ENCODE measurements at regions not wholly inside any gene's neighbourhood (a gene's known extent, or its start where the extent isn't known, plus 50 kb on each side); places are given as distances from the start of the nearest gene placed in this dataset.

- intact Hi-C loops (cut with DNase I), result no loop called here
- TF ChIP-seq POLR2AphosphoS5 (IDR thresholded peaks at IDR 0.05) (no peak), CTCF (IDR thresholded peaks at IDR 0.05) (no peak), POLR2A (IDR thresholded peaks at IDR 0.05; ENCODE audit: low read depth) (no peak), EP300 (IDR thresholded peaks at IDR 0.05) (no peak)
- 79% methylated on average over 1 of the region's 1 CpG for WGBS
- no peaks in the 10 kb centered on the region for H3K27me3 ChIP-seq
- H3K27ac ChIP-seq (replicated peaks in 1 of 4), result no peak overlapping the region
- no peak for DNase-seq (ENCODE audit: extremely low spot score)
- H3K4me1 ChIP-seq, result no peaks in the 10 kb centered on the region
- H3K36me3 ChIP-seq, result no peaks in the 10 kb centered on the region
- no peak overlapping the region for H3K4me3 ChIP-seq
- H3K9me3 ChIP-seq, result no peaks in the 10 kb centered on the region
Measured at GRCh38 chr3:96059301-96059700, 755.1 kb upstream of the EPHA6 start.

GRCh38 chr3:96069065-96069464, 745.3 kb upstream of the EPHA6 start:
- WGBS, result 100% methylated on average over 1 of the region's 1 CpG
- TF ChIP-seq POLR2AphosphoS5 (IDR thresholded peaks at IDR 0.05) (no peak), POLR2A (IDR thresholded peaks at IDR 0.05; ENCODE audit: low read depth) (no peak), EP300 (IDR thresholded peaks at IDR 0.05) (no peak), CTCF (IDR thresholded peaks at IDR 0.05) (no peak)
- intact Hi-C loops (cut with DNase I), result no loop called here
- H3K27me3 ChIP-seq, result no peaks in the 10 kb centered on the region
- no peaks in the 10 kb centered on the region for H3K36me3 ChIP-seq
- H3K4me1 ChIP-seq, result no peaks in the 10 kb centered on the region
- H3K4me3 ChIP-seq, result no peak overlapping the region
- H3K9me3 ChIP-seq, result peaks cover 0 to 8% (median 0%) of the 10 kb centered on the region in 4 donors
- no peak overlapping the region for H3K27ac ChIP-seq (replicated peaks in 1 of 4)
- no peak for DNase-seq (ENCODE audit: extremely low spot score)

GRCh38 chr3:96070678-96071077, 743.7 kb upstream of the EPHA6 start:
- DNase-seq (ENCODE audit: extremely low spot score), result no peak
- intact Hi-C loops (cut with DNase I), result no loop called here
- Histone ChIP-seq H3K27ac (replicated peaks in 1 of 4) (no peak overlapping the region), H3K4me1 (no peaks in the 10 kb centered on the region), H3K4me3 (no peak overlapping the region), H3K27me3 (no peaks in the 10 kb centered on the region), H3K36me3 (no peaks in the 10 kb centered on the region), H3K9me3 (peaks cover 0 to 8% (median 0%) of the 10 kb centered on the region in 4 donors)
- TF ChIP-seq EP300 (IDR thresholded peaks at IDR 0.05) (no peak), POLR2AphosphoS5 (IDR thresholded peaks at IDR 0.05) (no peak), CTCF (IDR thresholded peaks at IDR 0.05) (no peak), POLR2A (IDR thresholded peaks at IDR 0.05; ENCODE audit: low read depth) (no peak)

- TF ChIP-seq POLR2AphosphoS5 (IDR thresholded peaks at IDR 0.05), result no peak
- no peak for TF ChIP-seq EP300 (IDR thresholded peaks at IDR 0.05)
- TF ChIP-seq POLR2A (IDR thresholded peaks at IDR 0.05; ENCODE audit: low read depth), result no peak
- TF ChIP-seq CTCF (IDR thresholded peaks at IDR 0.05), result no peak
- WGBS, result 87% methylated on average over 5 of the region's 5 CpGs
- Histone ChIP-seq H3K27ac (replicated peaks in 1 of 4) (no peak overlapping the region), H3K4me3 (no peak overlapping the region), H3K4me1 (no peaks in the 10 kb centered on the region), H3K27me3 (no peaks in the 10 kb centered on the region), H3K9me3 (peaks cover 0 to 8% (median 0%) of the 10 kb centered on the region in 4 donors), H3K36me3 (no peaks in the 10 kb centered on the region)
- intact Hi-C loops (cut with DNase I), result no loop called here
- DNase-seq (ENCODE audit: extremely low spot score), result no peak
Measured at GRCh38 chr3:96071097-96071496, 743.3 kb upstream of the EPHA6 start.

- no peaks in the 10 kb centered on the region for H3K27me3 ChIP-seq
- intact Hi-C loops (cut with DNase I), result no loop called here
Measured at GRCh38 chr3:96072226-96072625, 742.2 kb upstream of the EPHA6 start.

More at GRCh38 chr3:96072226-96072625, 742.2 kb upstream of the EPHA6 start:
- TF ChIP-seq CTCF (IDR thresholded peaks at IDR 0.05) (no peak), EP300 (IDR thresholded peaks at IDR 0.05) (no peak), POLR2A (IDR thresholded peaks at IDR 0.05; ENCODE audit: low read depth) (no peak), POLR2AphosphoS5 (IDR thresholded peaks at IDR 0.05) (no peak)
- Histone ChIP-seq H3K4me1 (no peaks in the 10 kb centered on the region), H3K9me3 (peaks cover 0 to 8% (median 0%) of the 10 kb centered on the region in 4 donors), H3K36me3 (no peaks in the 10 kb centered on the region), H3K27ac (replicated peaks in 1 of 4) (no peak overlapping the region), H3K4me3 (no peak overlapping the region)
- no peak for DNase-seq (ENCODE audit: extremely low spot score)
